Hepatocyte (in vitro differentiated cells): ENCODE measurements at regions not wholly inside any gene's neighbourhood (a gene's known extent, or its start where the extent isn't known, plus 50 kb on each side); places are given as distances from the start of the nearest gene placed in this dataset.

Experiments
- DNase-seq: peaks from one replicate; pipeline ENCODE4 v3.0.0-alpha.2; 2016; ENCODE audit warnings: low spot score
- H2AFZ ChIP-seq: fragments of 200-600 bp; sonication (generic); 2 replicates; pipeline ENCODE4 v1.6.0; 2016; ENCODE audit warnings: antibody characterized with exemption, mild to moderate bottlenecking
- H3K27ac ChIP-seq: fragments of 200-600 bp; sonication (generic); 2 replicates; pipeline ENCODE4 v1.5.1; 2016; ENCODE audit warnings: mild to moderate bottlenecking
- H3K27me3 ChIP-seq: fragments of 200-600 bp; sonication (generic); 2 replicates; pipeline ENCODE4 v1.6.1; 2016
- H3K36me3 ChIP-seq: fragments of 200-600 bp; sonication (generic); replicated peaks from 2 replicates; pipeline ENCODE4 v1.5.1; 2016; ENCODE audit warnings: low read depth; ENCODE audit not compliant: insufficient read depth
- H3K4me1 ChIP-seq: fragments of 200-600 bp; sonication (generic); 2 replicates; pipeline ENCODE4 v1.5.1; 2016; ENCODE audit warnings: mild to moderate bottlenecking, moderate library complexity; ENCODE audit not compliant: insufficient read depth
- H3K4me2 ChIP-seq: fragments of 200-600 bp; sonication (generic); 2 replicates; pipeline ENCODE4 v1.6.0; 2016
- H3K4me3 ChIP-seq: fragments of 200-600 bp; sonication (generic); 2 replicates; pipeline ENCODE4 v1.5.1; 2016; ENCODE audit warnings: mild to moderate bottlenecking
- H3K79me2 ChIP-seq: fragments of 200-600 bp; sonication (generic); 2 replicates; pipeline ENCODE4 v1.6.0; 2017; ENCODE audit warnings: mild to moderate bottlenecking
- H3K9me2 ChIP-seq: fragments of 200-600 bp; sonication (generic); replicated peaks from 2 replicates; pipeline ENCODE4 v1.6.0; 2017; ENCODE audit warnings: mild to moderate bottlenecking; ENCODE audit not compliant: insufficient read depth
- H3K9me3 ChIP-seq: fragments of 200-600 bp; sonication (generic); 2 replicates; pipeline ENCODE4 v1.5.1; 2016; ENCODE audit warnings: low read depth, mild to moderate bottlenecking
- H4K20me1 ChIP-seq: fragments of 200-600 bp; sonication (generic); 2 replicates; pipeline ENCODE4 v1.6.0; 2016; ENCODE audit warnings: mild to moderate bottlenecking; ENCODE audit not compliant: insufficient read depth, poor library complexity, severe bottlenecking
- CTCF ChIP-seq: fragments of 200-600 bp; sonication (generic); IDR thresholded peaks from 2 replicates; pipeline ENCODE4 v1.5.1; 2016; ENCODE audit warnings: antibody characterized with exemption, mild to moderate bottlenecking; ENCODE audit not compliant: poor library complexity
- EZH2 ChIP-seq: fragments of 200-600 bp; sonication (generic); IDR thresholded peaks from 2 replicates; pipeline ENCODE4 v1.6.1; 2016; ENCODE audit warnings: antibody characterized with exemption, mild to moderate bottlenecking, borderline replicate concordance
- EZH2phosphoT487 ChIP-seq: fragments of 200-600 bp; sonication (generic); IDR thresholded peaks from one replicate; pipeline ENCODE4 v1.6.1; 2018; ENCODE audit warnings: antibody characterized with exemption, mild to moderate bottlenecking, low read depth, moderate library complexity; ENCODE audit not compliant: unreplicated experiment, severe bottlenecking
- WGBS: methylation state at CpG from one replicate; pipeline ENCODE4 v1.1.6; 2016; ENCODE audit warnings: low lambda C conversion rate; ENCODE audit errors: missing lambda C conversion rate; 5-methylcytosine and 5-hydroxymethylcytosine counted together

DNA sequence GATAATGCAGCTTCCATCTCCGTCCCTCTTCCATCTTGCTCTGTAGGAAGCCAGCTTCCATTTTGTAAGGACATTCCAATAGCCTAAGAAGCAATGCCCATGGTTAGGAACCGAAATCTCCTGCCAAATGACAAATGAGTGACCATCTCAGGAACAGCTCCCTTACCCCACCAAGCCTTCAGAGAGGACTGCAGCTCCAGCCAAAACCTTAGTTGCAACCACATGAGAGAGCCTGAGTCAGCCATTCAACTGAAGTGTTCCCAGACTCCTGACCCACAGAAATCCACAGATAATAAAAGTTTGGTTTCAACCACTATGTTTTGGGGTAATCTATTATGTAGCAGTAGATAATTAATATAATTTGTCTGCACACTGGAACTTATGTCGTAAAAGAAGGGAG, 51.7 kb upstream of the LDLRAD3 start:
- TF ChIP-seq EZH2 (no peak), CTCF (no peak), EZH2phosphoT487 (no peak)
- Histone ChIP-seq H3K9me2 (no peaks in the 10 kb centered on the region), H3K27me3 (no peaks in the 10 kb centered on the region), H3K27ac (no peak overlapping the region), H3K4me3 (no peak overlapping the region), H4K20me1 (no peaks in the 10 kb centered on the region), H3K4me2 (no peak overlapping the region), H3K4me1 (peaks cover 12% of the 10 kb centered on the region), H3K79me2 (no peaks in the 10 kb centered on the region), H3K9me3 (peaks cover 2% of the 10 kb centered on the region), H2AFZ (no peak overlapping the region), H3K36me3 (no peaks in the 10 kb centered on the region)
- DNase-seq, result no peak
- WGBS, result 96% methylated on average over 3 of the region's 3 CpGs

DNA sequence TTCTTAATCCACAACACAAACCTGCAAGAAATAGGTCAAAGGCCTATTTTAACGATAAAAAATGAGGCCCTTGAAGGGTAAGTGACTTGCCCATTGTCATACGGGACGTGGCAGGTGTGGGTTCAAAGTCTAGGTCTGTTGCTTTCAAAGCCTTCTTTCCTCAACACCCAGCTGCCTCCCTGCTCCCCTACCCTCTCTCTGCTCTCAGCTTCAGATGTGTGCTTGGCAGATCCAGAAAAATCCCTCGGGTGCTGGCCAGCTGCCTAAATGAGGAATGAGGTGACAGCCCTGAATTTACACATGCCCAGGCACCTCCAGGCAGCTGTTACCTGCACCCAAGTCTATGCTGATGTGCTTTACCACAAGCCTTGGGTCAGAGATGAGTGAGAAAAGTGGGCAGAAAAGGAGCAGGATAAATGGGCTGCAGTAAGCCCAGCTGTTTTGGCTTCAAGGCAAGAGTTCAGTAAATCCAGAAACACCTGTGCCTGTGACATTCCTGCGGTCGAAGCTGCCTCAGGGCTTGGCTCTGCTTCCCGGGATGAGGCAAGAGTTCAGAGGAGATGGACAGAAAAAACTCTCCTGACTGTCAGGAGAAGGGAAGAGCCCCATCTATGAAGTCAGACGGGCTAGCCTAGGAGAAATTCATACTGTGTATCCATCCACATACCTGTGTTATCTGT, 49.9 kb upstream of the LDLRAD3 start:
- Histone ChIP-seq H3K36me3 (no peaks in the 10 kb centered on the region), H3K4me3 (no peak overlapping the region), H3K27me3 (no peaks in the 10 kb centered on the region), H3K79me2 (no peaks in the 10 kb centered on the region), H3K9me2 (no peaks in the 10 kb centered on the region), H3K9me3 (no peaks in the 10 kb centered on the region), H4K20me1 (no peaks in the 10 kb centered on the region), H3K4me1 (peaks cover 12% of the 10 kb centered on the region), H3K4me2 (peak overlapping the region; percentile 28), H2AFZ (no peak overlapping the region), H3K27ac (peak overlapping the region; percentile 86)
- DNase-seq, result peak; percentile 65
- 42% methylated on average over 8 of the region's 8 CpGs for WGBS
- no peak for TF ChIP-seq CTCF
- no peak for TF ChIP-seq EZH2
- no peak for TF ChIP-seq EZH2phosphoT487
